Ovary (tissue), 3 donors: ENCODE measurements at regions not wholly inside any gene's neighbourhood (a gene's known extent, or its start where the extent isn't known, plus 50 kb on each side); places are given as distances from the start of the nearest gene placed in this dataset.
"Not testable (repeated sequence)": the region's sequence is repeated elsewhere in the genome, so short reads cannot be mapped to it uniquely, and the experiment has no call there.

Experiments used
- POLR2A ChIP-seq: fragments of 450-650 bp; IDR thresholded peaks from one replicate; pipeline ENCODE4 v1.6.1; 2017; ENCODE audit warnings: antibody characterized with exemption, mild to moderate bottlenecking, moderate library complexity
- TF ChIP-seq, protein P1 (sequence below), 3 donors: fragments of 450-650 bp in 2 of 3; fragments of 200-600 bp in 1 of 3; IDR thresholded peaks; one replicate each; pipeline versions ENCODE4 v1.5.1 to v1.8.0; 2016 to 2022; ENCODE audit warnings: antibody characterized with exemption in 3 of 3, mild to moderate bottlenecking in 1 of 3
- donor health status: DM: no; HTN: no; CAD: no.

DNA sequence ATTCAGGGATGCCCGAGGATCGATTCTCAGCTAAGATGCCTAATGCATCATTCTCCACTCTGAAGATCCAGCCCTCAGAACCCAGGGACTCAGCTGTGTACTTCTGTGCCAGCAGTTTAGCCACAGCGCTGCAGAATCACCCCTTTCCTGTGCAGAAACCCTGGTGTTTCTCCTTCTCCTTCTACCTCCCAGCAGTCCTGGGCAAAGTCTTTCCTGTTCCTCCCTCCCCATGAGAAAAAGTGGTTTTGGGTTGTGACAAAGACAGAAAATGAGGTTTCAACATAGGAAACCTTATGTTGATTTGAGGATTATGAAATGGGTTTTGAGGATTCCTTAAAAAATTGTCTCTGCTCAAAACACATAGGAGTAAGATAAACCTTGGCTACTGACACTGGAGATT is 185.1 kb upstream of the PRSS1 start:
- not testable (repeated sequence) for TF ChIP-seq POLR2A
- TF ChIP-seq, protein P1, sequence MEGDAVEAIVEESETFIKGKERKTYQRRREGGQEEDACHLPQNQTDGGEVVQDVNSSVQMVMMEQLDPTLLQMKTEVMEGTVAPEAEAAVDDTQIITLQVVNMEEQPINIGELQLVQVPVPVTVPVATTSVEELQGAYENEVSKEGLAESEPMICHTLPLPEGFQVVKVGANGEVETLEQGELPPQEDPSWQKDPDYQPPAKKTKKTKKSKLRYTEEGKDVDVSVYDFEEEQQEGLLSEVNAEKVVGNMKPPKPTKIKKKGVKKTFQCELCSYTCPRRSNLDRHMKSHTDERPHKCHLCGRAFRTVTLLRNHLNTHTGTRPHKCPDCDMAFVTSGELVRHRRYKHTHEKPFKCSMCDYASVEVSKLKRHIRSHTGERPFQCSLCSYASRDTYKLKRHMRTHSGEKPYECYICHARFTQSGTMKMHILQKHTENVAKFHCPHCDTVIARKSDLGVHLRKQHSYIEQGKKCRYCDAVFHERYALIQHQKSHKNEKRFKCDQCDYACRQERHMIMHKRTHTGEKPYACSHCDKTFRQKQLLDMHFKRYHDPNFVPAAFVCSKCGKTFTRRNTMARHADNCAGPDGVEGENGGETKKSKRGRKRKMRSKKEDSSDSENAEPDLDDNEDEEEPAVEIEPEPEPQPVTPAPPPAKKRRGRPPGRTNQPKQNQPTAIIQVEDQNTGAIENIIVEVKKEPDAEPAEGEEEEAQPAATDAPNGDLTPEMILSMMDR (IDR thresholded peaks at IDR 0.05) = not testable (repeated sequence)
